C4-2B (cell line): ENCODE measurements at regions not wholly inside any gene's neighbourhood (a gene's known extent, or its start where the extent isn't known, plus 50 kb on each side); places are given as distances from the start of the nearest gene placed in this dataset.

Source experiments
- H3K27ac ChIP-seq: fragments of 450-650 bp; 2 replicates; pipeline ENCODE4 v1.5.1; 2017
- CTCF ChIP-seq: fragments of 450-650 bp; conservative IDR thresholded peaks from 2 replicates; pipeline ENCODE4 v1.5.1; 2017; ENCODE audit warnings: mild to moderate bottlenecking
- ZFX ChIP-seq: fragments of 450-650 bp; IDR thresholded peaks from 2 replicates; pipeline ENCODE4 v1.6.1; 2017

- TF ChIP-seq ZFX: no peak
- TF ChIP-seq CTCF: no peak
- no peak overlapping the region for H3K27ac ChIP-seq
These were observed 201.3 kb upstream of the CLINT1 start for GRCh38 chr5:158060212-158060611.

DNA sequence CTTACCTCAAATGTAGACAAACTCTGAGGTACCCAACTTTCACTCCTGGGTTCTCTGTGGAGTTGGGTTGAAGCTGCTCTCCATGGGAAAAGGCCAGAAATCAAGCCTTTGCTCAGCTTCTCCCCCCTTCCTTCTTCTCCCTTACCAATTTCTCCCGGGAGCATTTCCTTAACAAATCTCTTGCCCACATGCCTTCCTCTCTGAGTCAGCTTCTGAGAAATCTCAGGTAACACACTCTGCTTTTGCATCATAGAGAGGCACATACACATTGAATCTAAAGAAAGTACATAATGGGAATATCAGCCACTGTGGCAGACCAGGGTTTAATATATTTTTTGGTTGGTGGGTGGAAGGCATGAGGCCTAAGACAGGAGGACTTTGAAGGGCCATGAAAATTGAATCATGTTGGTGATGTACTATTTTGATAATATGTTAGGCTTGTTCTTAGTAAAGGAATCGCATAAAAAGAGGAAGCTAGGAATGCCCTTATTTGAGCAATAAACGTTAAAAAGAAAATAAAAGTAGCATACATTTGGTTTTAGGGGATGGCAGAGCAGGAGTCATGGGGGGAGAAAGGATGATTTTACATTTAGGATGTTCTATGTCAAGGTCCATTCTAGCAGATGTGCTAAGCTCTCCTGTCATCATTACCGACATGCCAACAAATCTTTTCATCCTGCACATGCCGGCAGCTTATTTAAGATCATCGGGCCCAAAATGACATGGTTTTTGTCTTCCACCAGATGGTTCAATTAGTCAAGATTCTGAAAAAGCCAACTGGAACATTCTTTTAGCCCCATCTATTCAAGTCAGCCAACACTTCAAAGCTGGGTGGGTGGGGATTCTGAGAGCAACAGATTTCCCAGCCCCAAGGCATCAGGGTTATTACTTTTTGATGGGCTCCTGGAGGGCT, 199.5 kb upstream of the CLINT1 start:
- TF ChIP-seq ZFX: no peak
- TF ChIP-seq CTCF: no peak
- H3K27ac ChIP-seq: no peak overlapping the region

GRCh38 chr5:158056130-158056825, 197.3 kb upstream of the CLINT1 start:
- no peak for TF ChIP-seq ZFX
- TF ChIP-seq CTCF: no peak

DNA sequence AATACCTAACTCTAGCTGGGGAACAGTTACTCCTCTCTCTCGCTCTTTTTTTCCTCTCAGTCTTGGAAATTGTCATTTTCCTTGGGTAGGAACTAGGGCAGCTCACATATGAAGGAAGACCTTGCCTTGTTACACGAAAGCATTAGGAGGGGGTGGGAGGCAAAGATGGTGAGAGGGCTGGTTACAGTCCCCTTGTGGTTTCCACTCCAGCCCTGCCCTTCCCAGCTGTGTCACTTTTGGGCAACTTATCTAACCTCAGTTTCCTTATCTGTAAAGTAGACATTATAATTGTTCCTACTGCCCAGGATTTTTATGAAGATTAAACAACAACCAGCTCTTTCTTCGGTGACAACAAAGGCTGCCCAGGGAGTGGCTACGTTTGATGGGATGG, 196.2 kb upstream of the CLINT1 start:
- H3K27ac ChIP-seq: no peak overlapping the region
- TF ChIP-seq ZFX (no peak), CTCF (no peak)

More at GRCh38 chr5:158056130-158056825, 197.3 kb upstream of the CLINT1 start:
- H3K27ac ChIP-seq: no peak overlapping the region

DNA sequence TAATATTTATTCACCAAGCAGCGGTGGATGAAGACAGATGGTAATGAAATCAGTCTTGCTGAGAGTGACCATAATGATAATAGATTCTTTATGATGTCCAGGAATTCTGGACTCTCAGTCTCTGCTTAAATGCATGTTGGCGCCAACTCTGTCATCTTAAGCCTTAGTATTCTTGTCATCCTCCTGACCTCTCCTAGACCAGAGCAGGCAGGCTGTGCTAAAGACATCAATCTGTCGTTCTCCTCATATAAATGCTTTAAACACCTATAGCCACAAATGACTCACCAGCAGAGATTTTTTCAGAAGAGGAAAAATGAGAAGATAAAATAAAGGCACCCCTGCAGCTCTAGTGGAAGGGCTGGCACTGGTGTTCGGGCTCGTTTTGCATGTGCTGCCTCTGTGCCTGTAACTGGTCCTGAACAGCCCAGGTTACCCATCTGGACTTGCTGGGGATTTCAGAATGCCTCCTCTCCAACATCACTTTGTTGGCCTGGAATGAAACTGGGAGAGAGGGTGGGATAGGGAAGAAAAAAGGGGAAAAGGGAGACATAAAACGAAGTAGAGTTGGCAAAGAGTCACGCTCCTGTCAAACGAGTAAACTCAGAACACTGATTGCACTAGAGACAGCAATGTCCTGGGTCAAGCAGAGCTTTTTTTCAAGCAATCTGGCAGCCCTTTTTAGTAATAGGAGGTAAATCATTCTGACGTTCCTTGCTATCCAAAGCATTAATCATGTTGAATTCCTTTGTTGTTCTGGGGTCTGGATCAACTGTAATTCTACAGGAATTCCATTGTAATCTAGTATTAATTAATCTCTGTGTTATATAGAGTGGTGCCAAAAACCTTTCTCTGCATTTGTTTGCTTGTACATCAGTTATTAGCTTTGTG, 195.5 kb upstream of the CLINT1 start:
- H3K27ac ChIP-seq: no peak overlapping the region
- TF ChIP-seq ZFX (no peak), CTCF (no peak)

GRCh38 chr5:158051036-158051435, 192.1 kb upstream of the CLINT1 start:
- H3K27ac ChIP-seq: no peak overlapping the region
- TF ChIP-seq ZFX (no peak), CTCF (no peak)
